Effector CD4-positive, alpha-beta T cell (primary cell): ENCODE measurements at regions not wholly inside any gene's neighbourhood (a gene's known extent, or its start where the extent isn't known, plus 50 kb on each side); places are given as distances from the start of the nearest gene placed in this dataset.
"Not testable (repeated sequence)": the region's sequence is repeated elsewhere in the genome, so short reads cannot be mapped to it uniquely, and the experiment has no call there.

Experiments
- DNase-seq: peaks from one replicate; pipeline ENCODE4 v3.0.0-alpha.2; 2020

DNA sequence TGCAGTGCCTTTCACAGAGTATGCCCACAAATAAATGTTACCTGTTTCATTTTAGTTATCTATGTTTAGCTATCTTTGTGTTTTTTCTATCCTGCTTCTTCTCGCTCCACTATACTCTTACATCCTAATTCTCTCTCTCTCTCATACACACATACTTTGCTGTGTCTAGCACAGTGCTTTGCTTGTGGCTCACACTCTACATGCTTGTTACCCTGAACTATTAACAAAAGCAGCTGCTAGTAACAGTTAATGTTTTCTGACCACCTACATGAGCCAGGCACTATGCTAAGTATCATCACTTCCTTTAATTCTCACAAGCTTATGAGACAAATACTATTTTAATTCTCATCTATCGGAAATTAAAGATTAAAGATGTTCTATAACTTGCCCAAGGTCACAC, 390.5 kb upstream of the HNRNPA3 start:
- no peak for DNase-seq

DNA sequence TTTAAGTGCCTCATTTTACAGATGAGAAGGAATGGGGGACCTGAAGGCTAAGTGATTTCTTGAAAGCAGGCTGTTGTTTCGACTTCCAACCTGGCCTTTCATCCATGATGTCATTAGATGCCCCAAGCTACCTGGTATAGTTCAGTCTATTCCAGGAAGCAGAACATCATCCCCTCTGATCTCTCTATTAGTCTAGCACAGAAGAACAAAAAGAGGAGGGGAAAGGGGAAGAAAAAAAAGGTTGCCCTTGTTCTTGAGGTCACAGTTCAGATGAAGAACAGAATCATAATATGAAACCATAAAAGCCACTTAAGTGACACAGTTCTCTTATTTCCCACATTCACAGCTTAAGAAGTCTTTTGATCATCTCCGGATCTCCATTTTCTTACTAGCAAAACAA, 386.2 kb upstream of the HNRNPA3 start:
- no peak for DNase-seq

DNA sequence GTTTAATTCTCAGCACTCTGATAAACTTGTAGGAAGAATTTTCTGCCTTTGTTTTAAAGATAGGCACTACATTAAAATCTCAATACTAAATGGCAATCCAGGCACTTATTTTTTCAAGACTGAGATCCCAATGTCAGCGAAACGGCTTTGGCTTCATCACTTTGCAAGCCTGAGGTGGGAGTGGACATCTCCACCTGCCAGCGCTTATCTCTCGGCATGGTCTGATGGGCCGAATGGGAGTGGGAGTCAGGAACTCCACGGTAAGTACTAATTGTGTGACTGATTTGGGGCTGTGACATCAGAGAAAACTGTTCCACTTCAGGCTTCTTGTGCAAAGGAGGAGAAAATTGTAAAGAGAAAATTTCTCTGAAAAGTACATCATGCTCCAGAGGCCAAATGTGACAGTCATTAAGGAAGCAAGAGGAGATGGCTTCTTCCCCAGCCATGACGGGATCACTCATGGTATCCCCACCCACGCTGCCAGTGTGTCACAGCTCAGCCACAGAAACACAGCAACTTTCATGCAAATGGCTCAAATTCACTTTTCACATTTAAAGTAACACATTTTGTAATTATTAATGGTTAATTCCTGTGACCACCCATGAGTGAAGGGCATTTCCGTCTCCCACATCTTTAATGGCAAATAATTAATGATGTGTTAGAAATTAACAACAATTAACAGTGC, 385.5 kb upstream of the HNRNPA3 start:
- no peak for DNase-seq

- DNase-seq, result no peak
These were observed 382.2 kb upstream of the HNRNPA3 start for GRCh38 chr2:176830362-176830761.

- DNase-seq, result no peak
These were observed 380.5 kb upstream of the HNRNPA3 start for GRCh38 chr2:176832086-176832485.

DNA sequence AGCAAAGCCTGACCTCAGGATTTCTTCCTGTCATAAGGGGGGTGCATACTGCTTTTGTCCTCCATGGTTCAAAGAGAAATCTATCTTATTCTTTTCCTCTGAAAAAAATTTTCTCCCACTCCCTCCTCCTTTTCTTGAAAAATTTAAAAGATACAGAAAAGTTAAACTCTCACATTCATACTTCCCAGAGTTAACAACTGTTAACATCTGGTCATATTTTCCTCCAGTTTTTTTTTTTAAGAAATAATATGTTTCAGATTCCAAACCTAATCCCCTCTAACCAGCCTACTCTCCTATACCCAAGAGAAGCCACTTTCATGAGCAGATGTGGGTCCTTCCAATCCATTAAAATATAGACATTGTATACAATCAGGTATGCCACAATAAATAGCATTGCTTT, 378.9 kb upstream of the HNRNPA3 start:
- no peak for DNase-seq

DNA sequence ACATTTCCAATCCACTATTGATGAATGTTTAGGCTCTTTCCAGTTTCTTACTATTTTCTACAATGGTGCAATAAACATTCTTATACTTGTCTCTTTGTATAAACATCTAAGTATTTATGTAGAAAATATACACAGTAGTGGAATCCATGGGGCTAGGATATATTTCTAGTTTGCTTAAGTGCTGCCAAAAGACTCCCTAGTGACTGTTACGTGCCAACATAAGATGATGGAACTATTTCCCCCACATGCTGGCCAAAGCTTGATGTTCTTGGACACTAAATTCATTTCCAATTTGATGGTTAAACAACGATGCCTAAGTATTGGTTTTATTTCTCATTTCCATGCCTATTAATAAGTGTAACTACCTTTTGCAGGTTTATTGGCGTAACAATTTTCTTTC, 378.4 kb upstream of the HNRNPA3 start:
- DNase-seq, result no peak

GRCh38 chr2:176843208-176843607, 369.4 kb upstream of the HNRNPA3 start:
- DNase-seq, result no peak

DNA sequence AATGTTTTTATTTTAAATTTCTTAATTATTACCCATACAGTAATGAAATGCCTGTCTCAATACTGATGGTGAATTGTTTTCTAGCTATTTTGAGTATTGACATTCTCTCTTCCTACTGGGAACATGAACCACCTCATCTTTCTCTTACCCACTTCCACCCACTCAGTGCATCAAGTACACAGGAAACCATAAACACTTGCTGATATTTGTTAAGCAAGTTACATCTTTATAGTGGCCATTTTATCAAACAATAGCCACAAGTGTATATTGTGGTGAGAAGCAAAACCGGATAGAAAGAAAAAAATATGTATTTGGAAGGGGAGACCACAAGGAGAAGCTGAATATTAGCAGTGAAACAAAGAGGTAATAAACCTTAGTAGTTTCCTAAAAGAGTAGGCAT, 368.1 kb upstream of the HNRNPA3 start:
- no peak for DNase-seq

DNA sequence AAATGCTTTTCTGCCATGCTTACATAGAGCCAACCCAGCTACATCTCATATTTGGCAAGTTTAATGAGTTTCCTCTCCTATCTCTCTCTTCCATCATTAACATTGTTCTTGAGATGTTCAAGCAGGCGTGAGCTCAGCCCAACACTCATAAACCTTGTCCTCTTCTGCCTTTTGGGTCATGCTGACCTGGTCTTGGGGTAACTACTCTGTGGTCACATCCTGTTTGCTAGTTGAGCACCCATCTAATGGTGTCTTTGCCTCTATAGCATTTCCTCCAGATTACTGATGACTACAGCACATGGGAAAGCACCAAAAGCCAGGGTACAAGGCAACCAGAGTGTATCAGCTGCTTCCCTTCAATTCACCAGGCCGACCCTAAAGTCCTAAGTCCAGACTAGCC, 366.9 kb upstream of the HNRNPA3 start:
- DNase-seq, result no peak

DNA sequence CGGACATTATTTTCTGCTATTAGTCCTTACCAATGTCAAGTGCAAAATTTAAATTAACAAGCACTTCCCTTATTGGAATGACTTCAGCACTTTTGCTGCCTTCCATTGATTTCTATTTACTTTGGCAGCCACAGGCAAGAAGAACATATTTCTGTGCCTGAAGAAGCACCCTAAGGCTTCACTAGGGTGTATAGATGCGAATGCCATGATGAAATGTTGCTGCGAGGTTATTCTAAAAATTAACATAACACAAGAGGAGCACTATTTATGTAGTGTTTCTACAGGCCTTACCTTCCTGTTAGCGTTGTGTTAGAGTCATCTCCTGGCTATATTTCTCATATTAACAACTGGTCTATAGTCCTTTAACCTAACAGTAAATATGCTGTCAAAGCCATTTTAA, 365.0 kb upstream of the HNRNPA3 start:
- DNase-seq, result no peak

GRCh38 chr2:176848844-176849243, 363.8 kb upstream of the HNRNPA3 start:
- no peak for DNase-seq

- DNase-seq, result no peak
These were observed 361.2 kb upstream of the HNRNPA3 start for GRCh38 chr2:176851200-176851888.

GRCh38 chr2:176851889-176852483, 360.6 kb upstream of the HNRNPA3 start:
- no peak for DNase-seq

DNA sequence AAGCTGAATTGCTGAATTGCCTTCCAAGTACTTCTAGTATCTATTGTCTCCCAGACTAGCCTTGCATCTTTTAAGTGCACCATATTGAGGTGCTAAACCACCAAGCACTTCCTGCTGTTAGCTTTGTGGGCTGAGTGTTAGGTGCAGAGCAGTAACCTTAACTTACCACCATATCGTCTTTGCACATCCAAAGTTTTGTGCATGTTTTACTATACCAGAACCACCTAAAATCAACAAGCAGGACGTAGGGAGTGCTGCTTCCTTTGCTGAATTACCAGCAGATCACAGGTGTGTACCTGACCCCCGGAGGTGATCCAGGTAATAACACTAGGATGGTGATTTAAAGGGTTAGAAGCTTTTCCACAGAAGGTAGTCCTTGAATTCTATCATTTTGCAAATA, 359.9 kb upstream of the HNRNPA3 start:
- DNase-seq, result no peak

DNA sequence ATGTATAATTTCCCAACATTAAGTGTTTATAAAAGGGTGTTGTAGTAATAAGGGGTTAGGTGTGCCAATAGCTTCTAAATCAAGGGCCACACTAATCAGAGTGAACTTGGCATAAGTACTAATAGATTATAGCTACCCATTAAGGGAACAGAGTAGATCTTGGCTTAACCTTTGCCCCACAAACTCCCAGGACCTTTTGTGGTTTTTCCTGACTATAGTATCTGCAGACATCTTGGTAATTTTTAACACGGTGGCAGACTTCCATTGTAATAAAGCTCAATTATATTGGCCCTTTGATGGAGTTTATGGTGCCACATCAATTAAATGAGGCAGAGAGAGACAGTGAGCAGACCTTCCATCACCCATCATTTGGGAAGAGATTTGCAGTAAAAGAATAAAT, 358.5 kb upstream of the HNRNPA3 start:
- DNase-seq, result no peak

GRCh38 chr2:176854878-176855277, 357.7 kb upstream of the HNRNPA3 start:
- no peak for DNase-seq

DNA sequence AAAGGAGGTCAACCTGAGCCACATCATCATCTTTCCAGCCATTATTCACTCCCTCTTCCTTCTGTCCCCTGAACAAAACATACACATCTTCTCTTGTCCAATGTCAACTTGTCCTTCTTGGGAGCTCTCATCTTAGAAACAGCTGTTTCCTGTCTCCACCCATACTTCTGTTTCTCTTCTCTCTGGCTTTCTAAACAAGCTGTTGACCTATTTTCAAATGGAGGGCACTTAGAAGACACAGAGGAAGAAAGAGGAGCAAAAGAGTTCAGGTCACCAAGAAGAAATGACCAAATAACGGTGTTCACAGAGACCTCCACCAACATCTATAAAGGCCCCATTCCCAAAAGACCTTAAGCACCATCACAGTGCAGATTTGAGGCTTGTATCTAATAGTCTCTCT, 355.9 kb upstream of the HNRNPA3 start:
- DNase-seq, result no peak

GRCh38 chr2:176865336-176865735, 347.3 kb upstream of the HNRNPA3 start:
- DNase-seq, result no peak

GRCh38 chr2:176872406-176872805, 340.2 kb upstream of the HNRNPA3 start:
- no peak for DNase-seq

GRCh38 chr2:176873403-176873802, 339.2 kb upstream of the HNRNPA3 start:
- DNase-seq, result no peak

GRCh38 chr2:176876493-176877103, 336.0 kb upstream of the HNRNPA3 start:
- no peak for DNase-seq

DNA sequence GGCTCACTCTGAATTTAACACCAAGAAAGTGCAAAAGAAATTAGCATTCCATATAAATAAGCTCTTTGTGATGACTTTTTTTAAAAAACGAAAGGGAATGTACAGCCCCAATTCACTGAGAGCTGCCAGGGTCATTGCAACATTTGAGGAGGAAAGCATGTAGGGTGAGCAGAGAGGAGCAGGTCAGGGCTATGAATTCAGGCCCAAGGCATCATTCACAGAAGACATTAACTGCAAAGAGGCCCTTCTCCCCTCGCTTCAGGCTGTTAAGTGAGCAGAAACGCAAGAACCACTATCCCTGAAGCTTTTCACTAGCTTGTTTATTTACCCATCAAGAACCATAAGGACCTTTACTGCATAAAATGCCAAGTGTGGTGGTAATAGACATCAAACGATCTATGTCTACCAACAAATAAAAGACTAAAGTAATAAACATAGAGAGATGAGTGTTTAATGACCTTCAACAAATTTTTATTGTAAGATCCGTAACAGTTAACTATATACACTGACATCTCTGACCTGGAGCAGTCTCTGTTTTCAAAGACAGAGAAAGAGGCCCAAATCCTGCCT, 333.1 kb upstream of the HNRNPA3 start:
- DNase-seq, result no peak

DNA sequence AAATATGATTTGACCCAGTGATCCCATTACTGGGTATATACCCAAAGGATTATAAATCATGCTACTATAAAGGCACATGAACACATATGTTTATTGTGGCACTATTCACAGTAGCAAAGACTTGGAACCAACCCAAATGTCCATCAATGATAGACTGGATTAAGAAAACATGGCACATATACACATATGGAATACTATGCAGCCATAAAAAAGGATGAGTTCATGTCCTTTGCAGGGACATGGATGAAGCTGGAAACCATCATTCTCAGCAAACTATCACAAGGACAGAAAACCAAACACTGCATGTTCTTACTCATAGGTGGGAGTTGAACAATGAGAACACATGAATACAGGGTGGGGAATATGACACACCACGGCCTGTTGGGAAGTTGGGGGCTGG, 330.5 kb upstream of the HNRNPA3 start:
- not testable (repeated sequence) for DNase-seq
